ENCODE measurements at regions not wholly inside any gene's neighbourhood (a gene's known extent, or its start where the extent isn't known, plus 50 kb on each side); places are given as distances from the start of the nearest gene placed in this dataset.
"Not testable (repeated sequence)": the region's sequence is repeated elsewhere in the genome, so short reads cannot be mapped to it uniquely, and the experiment has no call there.

GRCh38 chr14:22491683-22492621 lies 97.1 kb downstream of the DAD1 start:
- DNase-seq, result peak; percentile 60

GRCh38 chr14:22491053-22491452 lies 98.0 kb downstream of the DAD1 start:
- DNase-seq, result not testable (repeated sequence)

- DNase-seq, result no peak
Observed at GRCh38 chr14:22489957-22490950, 98.8 kb downstream of the DAD1 start.

GRCh38 chr14:22489244-22489545 lies 99.8 kb downstream of the DAD1 start:
- no peak for DNase-seq

GRCh38 chr14:22488522-22489243 lies 100.3 kb downstream of the DAD1 start:
- DNase-seq, result no peak

- DNase-seq, result no peak
Observed at GRCh38 chr14:22487941-22488340, 101.1 kb downstream of the DAD1 start.

GRCh38 chr14:22487401-22487800 lies 101.6 kb downstream of the DAD1 start:
- no peak for DNase-seq

GRCh38 chr14:22486675-22487074 lies 102.3 kb downstream of the DAD1 start:
- no peak for DNase-seq

- DNase-seq, result no peak
Observed at GRCh38 chr14:22485649-22486048, 103.4 kb downstream of the DAD1 start.

- DNase-seq, result no peak
Observed at GRCh38 chr14:22485178-22485577, 103.8 kb downstream of the DAD1 start.

- no peak for DNase-seq
Observed at GRCh38 chr14:22484632-22485031, 104.4 kb downstream of the DAD1 start.

GRCh38 chr14:22483863-22484593 lies 105.0 kb downstream of the DAD1 start:
- DNase-seq, result no peak

- DNase-seq, result no peak
Observed at GRCh38 chr14:22482782-22483553, 106.1 kb downstream of the DAD1 start.

- no peak for DNase-seq
Observed at GRCh38 chr14:22482085-22482694, 106.8 kb downstream of the DAD1 start.

GRCh38 chr14:22481546-22481945 lies 107.5 kb downstream of the DAD1 start:
- no peak for DNase-seq

- no peak for DNase-seq
Observed at GRCh38 chr14:22479776-22480464, 109.1 kb downstream of the DAD1 start.

- DNase-seq, result no peak
Observed at GRCh38 chr14:22479132-22479531, 109.9 kb downstream of the DAD1 start.

GRCh38 chr14:22478670-22479069 lies 110.4 kb downstream of the DAD1 start:
- no peak for DNase-seq

GRCh38 chr14:22478247-22478646 lies 110.8 kb downstream of the DAD1 start:
- no peak for DNase-seq

- no peak for DNase-seq
Observed at GRCh38 chr14:22477569-22478194, 111.3 kb downstream of the DAD1 start.

Measured in CD4-positive, alpha-beta T cell treated with Interleukin-10 for 1 hour (primary cell).